GM12801 (cell line): ENCODE measurements at regions not wholly inside any gene's neighbourhood (a gene's known extent, or its start where the extent isn't known, plus 50 kb on each side); places are given as distances from the start of the nearest gene placed in this dataset.

Experiments used
- TF ChIP-seq, protein P1 (sequence below): IDR thresholded peaks from one replicate; pipeline ENCODE4 v1.5.1; 2011; ENCODE audit warnings: control low read depth; ENCODE audit not compliant: insufficient read length; ENCODE audit errors: extremely low read depth

DNA sequence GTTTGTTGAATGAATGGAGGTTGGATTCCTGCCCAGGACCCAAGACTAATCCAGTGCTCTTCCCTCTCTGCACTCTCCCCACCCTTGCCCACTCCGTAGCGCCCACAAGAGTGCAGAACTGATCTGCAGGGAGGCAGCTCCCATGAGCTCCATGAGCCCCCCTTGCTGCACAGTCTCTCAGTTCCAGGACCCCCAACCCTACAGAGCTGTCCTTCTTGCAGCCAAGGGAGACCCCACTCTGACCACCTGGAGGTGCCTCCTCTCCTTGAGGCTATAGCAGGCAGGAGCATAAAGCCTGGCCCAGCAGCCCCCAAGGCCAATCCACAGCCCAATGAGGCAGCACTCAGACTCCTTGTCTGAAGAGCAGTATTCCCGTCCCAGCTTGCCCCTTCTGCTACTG lies 209.2 kb upstream of the ZC3H12A start:
- TF ChIP-seq, protein P1, sequence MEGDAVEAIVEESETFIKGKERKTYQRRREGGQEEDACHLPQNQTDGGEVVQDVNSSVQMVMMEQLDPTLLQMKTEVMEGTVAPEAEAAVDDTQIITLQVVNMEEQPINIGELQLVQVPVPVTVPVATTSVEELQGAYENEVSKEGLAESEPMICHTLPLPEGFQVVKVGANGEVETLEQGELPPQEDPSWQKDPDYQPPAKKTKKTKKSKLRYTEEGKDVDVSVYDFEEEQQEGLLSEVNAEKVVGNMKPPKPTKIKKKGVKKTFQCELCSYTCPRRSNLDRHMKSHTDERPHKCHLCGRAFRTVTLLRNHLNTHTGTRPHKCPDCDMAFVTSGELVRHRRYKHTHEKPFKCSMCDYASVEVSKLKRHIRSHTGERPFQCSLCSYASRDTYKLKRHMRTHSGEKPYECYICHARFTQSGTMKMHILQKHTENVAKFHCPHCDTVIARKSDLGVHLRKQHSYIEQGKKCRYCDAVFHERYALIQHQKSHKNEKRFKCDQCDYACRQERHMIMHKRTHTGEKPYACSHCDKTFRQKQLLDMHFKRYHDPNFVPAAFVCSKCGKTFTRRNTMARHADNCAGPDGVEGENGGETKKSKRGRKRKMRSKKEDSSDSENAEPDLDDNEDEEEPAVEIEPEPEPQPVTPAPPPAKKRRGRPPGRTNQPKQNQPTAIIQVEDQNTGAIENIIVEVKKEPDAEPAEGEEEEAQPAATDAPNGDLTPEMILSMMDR: no peak

DNA sequence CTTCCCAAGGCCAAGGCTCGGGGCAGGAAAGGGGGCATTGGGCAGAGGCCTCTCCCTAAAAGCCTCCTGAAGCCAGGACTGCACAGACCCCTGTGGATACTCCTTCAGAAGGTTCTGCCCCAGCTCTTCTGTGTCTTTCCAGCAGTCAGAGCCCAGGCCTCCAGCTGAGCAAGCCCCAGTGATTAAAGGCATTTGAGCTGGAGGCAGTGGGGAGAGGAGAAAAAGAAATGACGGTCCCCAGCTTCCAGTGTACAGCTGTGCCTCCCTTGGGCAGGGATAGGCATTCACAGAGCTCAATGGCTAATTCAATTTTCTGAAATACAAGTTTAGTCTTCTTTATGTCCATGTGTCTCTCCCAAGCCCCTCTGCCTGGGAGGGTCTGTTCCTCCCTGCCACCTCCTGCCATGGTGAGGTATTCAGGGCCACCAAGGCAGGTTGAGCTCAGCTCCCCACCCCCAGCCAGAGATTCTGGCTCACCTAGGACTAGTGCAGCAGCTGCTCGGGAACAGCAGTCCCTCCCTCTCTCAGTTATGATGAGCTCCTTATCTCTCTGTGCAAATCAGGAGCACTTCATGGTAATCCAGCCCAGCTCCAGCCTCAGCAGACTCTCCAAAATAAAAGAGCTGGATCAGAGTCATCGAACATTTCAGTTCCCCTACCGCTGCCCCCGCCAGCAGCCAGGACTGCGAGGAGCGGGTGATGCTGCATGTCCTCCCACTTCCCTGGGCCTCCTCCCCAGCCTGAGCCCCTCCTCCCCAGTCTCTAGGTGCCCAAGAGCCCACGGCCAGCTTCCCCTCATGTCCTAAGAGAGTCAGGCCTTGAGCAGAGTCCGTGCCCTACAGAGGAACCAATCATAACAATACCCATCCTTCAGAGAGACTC lies 208.4 kb upstream of the ZC3H12A start:
- TF ChIP-seq, protein P1: no peak

DNA sequence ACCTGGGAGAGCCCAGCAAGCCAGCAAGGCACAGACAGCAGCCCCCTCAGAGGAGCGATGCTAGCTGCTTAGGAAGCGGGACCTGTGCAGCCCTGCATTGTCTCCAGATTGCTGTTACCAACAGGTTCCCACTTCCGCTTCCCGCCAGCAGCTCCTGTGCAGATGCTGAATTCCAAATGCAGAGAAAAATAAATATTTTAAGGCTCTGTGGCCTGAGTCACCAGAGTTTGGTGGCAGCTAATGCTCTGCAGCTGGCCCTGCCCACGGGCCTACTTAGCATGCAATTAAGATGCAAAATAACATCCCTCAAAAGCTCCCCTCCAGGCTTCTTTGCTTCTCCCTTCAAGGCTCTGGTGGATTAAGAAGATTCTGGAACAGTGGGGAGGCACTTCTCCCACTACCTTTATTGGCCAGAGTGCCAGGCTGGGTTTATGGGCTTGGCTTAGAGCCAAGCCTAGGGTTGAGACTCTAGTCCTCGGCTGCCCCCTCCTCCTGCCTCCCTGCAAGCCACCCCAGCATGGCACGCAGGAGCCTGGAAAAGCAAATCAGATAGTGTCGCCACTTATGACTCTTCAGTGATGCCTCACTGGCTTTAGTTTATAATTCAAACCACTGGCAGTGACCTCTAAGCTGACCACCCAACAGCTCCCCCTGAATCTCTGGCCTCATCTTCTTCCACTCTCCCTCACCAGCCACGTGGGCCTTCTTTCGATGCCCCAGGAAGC lies 207.1 kb upstream of the ZC3H12A start:
- TF ChIP-seq, protein P1: no peak

DNA sequence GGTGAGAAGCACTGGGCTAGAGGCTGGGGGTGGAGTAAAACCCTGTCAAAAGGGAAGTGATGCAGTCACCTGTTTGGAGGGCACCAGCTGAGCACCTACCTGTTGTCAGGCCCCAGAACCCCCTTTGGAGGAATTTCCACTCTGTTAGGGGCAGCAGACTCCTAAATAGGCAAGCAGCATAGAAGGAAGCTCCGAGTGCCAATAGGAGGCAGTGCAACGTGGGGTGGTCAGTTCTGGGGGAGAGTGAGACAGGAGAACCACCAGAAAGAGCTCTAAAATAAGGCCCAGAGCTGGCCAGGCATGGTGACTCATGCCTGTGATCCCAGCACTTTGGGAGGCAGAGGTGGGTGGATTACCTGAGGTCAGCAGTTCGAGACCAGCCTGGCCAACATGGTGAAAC lies 203.7 kb upstream of the ZC3H12A start:
- TF ChIP-seq, protein P1: no peak

DNA sequence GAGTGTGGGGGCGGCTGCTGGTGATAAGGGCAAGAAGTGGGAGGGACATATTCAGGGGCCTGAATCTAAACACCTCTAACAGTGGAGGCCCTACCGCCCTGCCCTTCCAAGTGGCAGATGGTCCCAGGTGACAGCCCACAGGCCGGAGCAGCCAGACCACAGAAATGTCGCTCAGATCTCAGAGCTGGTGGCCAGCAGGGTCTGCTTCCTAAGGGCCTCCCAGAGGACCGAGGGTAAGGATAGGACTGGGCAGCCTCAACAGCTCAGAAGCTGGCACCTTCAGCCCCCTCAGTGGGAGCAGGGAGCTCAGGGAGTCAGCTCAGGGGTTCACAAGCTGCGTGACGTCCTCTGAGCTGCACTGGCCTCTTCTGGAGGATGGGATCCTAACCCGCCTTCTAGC lies 201.8 kb upstream of the ZC3H12A start:
- TF ChIP-seq, protein P1: no peak

DNA sequence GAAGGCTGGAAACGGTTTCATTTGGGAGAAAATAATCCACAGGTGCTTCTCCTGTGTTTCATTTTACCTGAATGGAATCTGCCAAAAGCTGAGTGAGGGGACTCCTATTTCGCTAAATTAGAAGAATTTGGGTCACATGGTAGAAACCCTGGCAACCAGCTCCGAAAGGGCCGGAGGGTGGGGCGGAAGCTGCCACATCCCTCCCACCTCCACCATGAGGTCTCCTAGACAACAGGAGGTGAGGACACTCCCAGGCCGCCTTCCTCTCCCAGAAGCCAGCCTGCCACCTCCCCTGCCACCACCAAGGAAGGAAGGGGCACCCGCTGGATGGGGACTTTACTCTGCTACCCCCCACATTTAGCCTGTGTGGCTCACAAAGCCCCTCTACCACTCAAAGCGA lies 199.9 kb upstream of the ZC3H12A start:
- TF ChIP-seq, protein P1: no peak

DNA sequence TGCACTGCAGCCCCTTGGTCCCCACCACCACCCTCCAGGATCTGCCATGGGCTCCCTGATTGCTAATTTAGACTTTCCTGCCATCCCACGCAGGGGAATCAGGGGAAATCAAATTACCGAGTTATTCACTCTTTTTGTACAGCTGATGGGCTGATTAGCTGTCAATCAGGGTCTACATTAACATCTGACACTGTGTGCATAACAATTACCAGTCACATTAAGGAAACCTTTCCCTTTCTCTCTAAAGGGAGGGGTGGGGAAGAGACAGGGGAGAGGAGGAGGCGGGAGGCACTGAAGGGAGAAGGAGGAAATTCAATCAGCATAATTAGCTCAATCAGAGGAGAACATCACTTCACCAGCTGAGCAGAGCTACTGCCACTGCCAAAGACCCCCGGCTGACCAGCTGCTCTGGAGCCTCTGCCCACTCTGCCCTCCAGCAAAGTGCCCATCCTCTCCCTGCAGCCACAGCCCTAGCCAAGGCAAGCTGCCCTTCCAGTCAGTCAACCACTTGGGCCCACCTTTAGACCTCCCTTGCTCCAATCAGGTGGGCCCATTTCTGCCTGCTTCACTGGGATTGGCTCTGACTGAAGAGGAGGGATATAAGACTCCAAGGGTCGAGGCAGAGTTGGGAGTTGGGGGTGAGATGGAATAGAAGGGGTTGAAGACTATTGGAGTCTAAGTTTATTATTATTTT lies 199.3 kb upstream of the ZC3H12A start:
- TF ChIP-seq, protein P1: no peak
